ENCODE measurements at regions not wholly inside any gene's neighbourhood (a gene's known extent, or its start where the extent isn't known, plus 50 kb on each side); places are given as distances from the start of the nearest gene placed in this dataset.

GRCh38 chr20:39152742-39153141 is 190.6 kb downstream of the DHX35 start:
- no peak for DNase-seq

- no peak for DNase-seq
Measured at GRCh38 chr20:39152126-39152525, 190.0 kb downstream of the DHX35 start.

- DNase-seq, result no peak
Measured at GRCh38 chr20:39150501-39150900, 188.4 kb downstream of the DHX35 start.

DNA sequence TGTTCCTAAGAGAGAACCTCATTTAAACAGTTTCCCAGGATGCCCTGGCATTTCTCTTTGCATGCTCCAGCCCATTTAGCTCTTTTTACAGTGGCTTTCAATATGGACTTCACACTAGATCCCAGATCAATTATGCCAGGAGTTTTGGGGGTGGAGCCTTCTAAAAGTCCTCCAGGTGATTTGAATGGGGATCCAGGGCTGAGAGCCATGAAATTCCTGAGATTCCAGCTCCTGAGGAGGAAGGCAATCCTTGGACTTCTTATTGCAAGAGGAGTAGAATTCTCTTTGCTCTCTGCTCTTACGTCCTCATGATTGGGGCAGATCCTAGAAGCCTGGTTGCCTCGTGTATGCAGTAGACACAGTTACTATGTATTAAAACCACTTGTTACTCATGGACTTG is 184.2 kb downstream of the DHX35 start:
- no peak for DNase-seq

DNA sequence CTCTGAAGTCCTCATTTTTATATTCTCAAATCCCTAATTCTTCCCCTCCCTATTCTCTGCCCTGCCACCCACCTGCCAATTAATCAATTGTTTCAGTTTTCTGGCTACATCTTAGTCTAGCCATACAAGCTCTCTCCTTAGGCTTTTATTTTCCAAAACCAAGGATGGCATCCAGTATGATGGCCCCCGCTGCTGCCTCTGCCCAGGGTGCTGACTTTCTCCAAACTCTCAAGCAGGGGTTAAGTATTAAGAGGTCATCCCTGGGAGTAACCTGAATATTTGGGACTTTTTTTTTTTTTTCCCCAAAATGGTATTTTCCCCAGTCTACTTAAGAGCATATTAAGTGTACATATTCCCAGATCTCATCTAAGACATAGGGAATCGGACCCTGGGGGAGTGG is 183.8 kb downstream of the DHX35 start:
- no peak for DNase-seq

- no peak for DNase-seq
Measured at GRCh38 chr20:39144757-39145156, 182.6 kb downstream of the DHX35 start.

DNA sequence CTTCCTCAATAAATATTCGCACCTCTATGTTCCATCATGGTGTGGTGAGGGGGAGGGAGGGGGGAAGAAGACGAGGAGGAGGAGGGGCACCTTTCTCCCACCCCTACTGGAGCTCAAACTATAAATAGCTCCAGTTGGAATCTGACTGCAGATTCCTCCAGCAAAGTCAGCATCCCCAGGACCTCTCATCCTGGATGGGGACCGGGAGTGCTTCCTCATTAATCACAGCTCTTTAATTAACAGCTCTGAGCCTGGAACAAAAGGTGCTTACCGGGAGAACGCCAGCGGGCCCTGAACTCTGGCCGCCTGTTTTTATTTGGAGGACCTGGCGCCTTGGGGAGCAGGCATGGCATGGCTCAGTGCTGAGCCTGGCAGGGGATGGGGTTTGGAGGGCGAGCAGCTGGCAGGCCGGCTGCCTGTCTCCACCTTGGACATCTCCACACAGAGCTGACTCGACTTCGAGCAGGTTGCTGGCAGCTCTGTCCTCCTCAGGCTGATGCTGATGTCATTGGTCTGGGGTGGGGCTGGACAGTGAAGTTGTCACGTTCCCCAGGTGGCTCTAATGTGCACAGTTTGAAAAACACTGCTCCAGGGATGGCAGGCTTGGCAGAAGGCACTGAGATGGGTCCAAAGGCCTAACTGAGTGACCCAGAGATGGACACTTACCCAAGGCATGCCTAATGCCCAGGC is 180.4 kb downstream of the DHX35 start:
- DNase-seq, result no peak

DNA sequence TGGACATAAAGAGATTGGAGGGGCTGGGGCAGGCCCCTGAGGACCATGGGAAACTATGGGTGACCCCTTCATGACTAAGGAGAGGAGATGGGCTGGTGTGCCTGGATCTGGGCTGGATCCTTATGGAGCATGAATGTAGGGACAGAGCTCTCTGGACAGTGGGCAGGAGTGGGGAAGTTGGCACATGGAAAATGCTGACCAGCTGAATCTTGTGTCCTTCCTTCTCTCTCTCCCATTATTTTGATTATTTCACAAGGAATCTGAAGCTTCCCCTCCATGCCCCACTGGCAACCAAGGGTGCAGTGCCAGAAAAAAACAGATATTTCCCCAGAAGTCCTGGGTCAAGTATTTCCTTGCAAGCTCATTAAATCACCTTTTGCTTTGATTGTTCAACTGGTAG is 175.2 kb downstream of the DHX35 start:
- DNase-seq, result no peak

- no peak for DNase-seq
Measured at GRCh38 chr20:39136798-39137197, 174.7 kb downstream of the DHX35 start.

GRCh38 chr20:39135885-39136544 is 173.9 kb downstream of the DHX35 start:
- DNase-seq, result no peak

DNA sequence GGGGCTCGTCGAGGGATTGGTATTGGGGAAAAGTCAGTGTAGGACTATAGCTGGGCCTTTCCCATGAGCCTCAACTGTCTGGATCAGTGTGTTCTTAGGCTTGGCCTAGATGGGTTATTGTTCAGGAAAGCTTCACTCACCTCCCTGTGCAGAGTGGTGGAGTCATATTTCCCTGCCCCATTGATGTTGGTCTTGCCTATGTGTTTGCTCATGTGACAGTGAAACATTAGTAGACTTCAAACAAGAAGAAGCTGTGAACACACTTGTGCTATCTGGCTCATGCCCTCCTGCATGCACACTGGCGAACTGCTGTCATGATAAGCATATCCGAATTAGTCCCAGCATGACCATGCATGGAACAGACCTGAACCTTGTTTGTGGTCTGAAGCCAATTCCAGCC is 171.1 kb downstream of the DHX35 start:
- no peak for DNase-seq

- no peak for DNase-seq
Measured at GRCh38 chr20:39132511-39132910, 170.4 kb downstream of the DHX35 start.

GRCh38 chr20:39132093-39132492 is 169.9 kb downstream of the DHX35 start:
- no peak for DNase-seq

- no peak for DNase-seq
Measured at GRCh38 chr20:39130627-39131026, 168.5 kb downstream of the DHX35 start.

DNA sequence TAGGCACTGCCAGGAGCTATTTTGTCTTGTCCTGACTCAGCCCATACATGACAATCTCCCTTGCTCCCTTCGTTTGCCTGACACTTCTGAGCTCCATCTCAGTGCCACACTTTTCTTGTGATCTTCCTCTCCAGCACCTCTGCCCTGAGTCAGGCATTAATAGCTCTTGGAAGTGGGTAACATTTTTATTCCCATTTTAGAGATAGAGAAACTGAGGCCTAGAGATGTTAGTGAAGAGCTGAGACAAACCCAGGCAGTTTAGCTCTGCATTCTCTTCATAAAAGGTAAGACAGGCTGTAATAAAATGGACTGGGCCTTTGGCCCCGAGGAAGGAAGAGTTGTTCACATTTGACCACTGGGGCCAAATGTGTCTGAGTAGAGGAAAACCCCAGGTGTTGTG is 167.4 kb downstream of the DHX35 start:
- DNase-seq, result no peak

- no peak for DNase-seq
Measured at GRCh38 chr20:39124064-39124463, 161.9 kb downstream of the DHX35 start.

GRCh38 chr20:39123185-39123557 is 161.0 kb downstream of the DHX35 start:
- no peak for DNase-seq

DNA sequence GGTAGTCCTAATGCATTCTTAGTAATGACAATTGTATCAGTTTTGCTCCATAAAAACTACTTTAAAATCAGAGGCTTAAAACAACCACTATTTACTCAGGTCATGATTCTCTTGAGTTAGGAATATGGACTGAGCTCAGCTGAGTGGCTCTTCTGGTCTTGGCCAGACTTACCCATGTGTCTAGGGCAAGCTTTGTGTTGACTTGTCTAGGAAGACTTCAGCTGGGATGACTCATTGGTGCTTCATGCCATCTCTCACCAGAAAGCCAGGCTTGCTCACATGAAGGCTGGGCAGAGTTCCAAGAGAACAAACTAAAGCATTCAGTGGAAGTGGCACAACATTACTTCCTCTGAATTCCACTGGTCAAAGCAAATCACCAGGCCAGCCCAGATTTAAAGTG is 155.3 kb downstream of the DHX35 start:
- no peak for DNase-seq

DNA sequence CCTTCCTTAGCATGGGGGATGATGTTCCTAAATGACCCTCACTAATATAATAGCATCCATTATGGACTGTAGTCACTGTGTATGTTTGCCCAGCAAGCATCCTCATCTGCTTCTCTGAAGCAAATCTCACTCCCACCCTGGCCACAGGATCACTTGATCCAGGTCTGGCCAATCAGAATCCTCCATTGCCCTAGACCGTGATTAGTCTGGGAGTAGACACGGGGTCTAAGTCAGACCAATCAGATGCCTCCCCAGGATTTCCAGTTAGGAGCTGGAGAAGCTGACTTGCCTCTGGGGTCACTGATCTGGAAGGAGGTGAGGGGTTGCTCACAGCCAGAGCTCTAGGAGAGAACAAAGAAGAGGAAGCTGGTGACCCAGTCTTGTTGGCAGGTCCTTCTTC is 153.9 kb downstream of the DHX35 start:
- no peak for DNase-seq

DNA sequence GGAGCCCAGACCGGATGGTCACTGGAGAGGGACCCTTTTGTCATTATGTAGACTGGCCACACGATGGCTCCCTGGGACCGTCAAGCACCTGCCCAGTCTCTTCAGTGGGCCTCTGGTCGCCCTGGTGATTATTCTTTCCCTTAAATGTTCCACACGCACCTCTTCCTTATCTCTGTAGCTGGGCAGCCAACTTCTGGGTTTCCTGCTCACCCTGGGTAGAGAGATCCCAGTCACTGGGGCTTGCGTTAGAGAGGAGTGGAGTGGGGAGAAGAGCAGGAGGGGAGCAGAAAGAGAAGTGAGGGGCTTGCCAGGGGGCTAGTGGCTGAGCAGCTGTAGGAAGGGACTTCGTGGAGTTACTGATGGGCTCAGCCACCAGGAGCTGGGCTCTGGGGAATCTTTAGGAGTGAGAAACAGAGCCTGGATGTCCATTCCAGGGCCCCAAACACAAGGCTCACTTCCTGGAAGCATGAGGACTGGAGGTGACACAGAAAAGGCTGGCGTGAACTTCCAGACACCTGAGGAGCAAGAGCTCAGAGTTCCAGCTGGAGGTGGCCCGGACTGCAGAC is 150.1 kb downstream of the DHX35 start:
- DNase-seq, result peak; percentile 38

DNA sequence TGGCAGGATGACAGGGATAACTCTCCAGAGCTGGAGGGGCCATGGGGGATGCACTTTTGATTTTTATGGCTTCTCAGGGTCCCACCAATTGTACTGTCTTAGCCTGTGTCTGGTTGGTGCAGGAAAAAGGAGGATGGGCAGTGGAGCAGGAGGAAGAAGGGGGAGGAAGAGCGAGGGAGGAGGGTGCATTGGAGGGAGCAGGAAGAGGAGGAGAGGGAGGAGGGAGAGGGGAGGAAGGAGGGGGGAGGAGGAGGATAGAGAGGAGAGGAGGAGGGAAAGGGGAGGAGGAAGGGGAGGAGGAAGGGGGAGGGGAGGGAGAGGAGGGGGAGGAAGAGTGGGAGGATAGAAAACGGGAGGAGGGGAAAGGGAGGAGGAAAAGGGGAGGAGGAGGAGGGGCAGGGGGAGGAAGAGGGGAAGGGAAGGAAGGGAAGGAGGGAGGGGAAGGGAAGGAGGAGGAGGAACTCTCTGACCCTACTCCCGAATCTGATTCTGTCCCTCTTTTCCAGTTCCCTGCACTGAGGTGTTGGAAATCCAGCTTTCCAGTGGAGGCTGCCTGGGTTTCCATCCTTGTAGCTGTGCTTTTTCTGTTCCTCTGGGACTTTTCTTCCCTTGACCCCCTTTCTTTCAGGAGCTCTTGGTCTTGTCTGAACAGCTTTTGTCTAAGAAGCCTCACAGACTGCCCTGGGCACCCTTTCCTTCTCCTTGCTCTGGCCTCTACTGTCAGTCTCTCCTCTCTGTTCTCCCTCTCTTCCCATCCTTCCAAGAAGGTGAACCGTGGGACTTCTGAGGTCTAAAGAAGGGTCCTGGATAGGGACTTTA is 149.4 kb downstream of the DHX35 start:
- no peak for DNase-seq

DNA sequence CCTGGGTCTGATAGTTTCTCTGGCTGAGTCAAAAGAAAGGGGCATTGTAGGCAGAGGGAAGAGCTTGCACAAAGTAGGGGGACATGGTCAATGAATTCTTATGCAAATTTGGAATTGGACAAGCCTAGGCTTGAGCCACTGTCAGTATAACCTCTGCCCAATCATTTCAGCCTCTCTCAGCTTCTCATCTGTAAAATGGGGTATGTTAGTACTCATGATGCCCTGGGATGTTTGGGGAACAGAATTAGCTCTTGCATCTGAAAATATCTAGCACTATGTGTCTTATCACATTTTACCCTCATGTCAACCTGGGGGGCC is 148.6 kb downstream of the DHX35 start:
- no peak for DNase-seq

DNA sequence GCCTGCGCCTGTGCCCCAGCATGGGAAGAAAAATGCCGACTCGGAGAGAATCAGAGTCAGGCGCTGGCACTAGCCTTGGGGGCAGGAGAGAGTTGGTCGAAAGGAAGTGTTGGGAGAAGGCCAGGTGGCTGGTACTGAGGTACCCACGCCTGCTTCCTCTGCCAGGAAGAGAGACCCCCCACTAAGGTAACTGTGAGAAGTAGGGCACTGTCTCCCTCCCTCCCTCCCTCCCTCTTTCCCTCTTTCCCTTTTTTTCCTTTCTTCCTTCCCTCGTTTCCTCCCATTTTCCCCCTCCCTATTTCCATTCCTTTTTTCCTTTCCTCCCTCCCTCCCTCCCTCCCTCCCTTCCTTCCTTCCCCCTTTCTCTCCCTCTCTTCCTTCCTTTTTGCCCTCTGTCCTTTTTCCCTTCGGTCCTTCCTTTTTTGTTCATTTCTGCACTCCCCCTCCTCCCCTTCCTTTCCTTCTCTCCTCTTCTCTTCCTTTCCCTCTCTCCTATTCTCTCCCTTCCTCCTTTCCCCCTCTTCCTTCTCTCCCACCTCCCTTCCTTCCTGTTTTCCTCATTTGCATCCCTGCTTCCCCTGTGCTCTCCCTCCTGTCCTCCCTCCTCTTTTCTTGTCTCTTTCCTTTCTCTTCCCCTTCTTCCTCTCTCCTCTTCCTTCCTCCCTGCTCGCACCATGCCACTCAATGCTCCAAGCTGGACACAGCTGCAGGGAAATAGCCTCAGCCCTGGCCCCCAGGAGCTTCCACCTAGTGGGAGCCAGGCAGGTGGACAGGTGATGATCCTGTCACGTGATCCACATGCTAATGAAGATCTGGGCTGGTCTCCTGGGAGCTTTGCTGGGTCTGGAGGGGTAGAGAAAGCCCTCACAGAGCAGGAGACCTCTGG is 148.0 kb downstream of the DHX35 start:
- no peak for DNase-seq
